HG02852 (cell line): ENCODE measurements at regions not wholly inside any gene's neighbourhood (a gene's known extent, or its start where the extent isn't known, plus 50 kb on each side); places are given as distances from the start of the nearest gene placed in this dataset.
"Not testable (repeated sequence)": the region's sequence is repeated elsewhere in the genome, so short reads cannot be mapped to it uniquely, and the experiment has no call there.

ENCODE experiments used
- ATAC-seq: cut with Tn5 transposase; IDR thresholded peaks from one replicate; pipeline ENCODE4 v1.9.1; 2021; ENCODE audit warnings: mild to moderate bottlenecking, moderate library complexity; ENCODE audit not compliant: unreplicated experiment

DNA sequence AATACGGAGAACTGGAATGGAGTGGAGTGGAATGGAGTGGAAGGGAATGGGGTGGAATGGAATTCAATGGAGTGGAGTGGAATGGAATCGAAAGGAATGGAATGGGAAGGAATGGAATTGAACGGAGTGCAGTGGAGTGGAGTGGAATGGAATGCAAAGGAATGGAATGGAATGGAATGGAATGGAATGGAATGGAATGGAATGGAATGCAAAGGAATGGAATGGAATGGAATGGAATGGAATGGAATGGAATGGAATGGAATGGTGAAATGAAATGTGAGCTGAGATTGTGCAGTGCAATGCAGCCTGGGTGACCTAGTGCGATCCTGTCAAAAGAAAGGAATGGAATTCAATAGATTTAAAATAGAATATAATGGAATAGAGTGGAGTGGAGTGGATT is 357.3 kb upstream of the WSB1 start:
- not testable (repeated sequence) for ATAC-seq

DNA sequence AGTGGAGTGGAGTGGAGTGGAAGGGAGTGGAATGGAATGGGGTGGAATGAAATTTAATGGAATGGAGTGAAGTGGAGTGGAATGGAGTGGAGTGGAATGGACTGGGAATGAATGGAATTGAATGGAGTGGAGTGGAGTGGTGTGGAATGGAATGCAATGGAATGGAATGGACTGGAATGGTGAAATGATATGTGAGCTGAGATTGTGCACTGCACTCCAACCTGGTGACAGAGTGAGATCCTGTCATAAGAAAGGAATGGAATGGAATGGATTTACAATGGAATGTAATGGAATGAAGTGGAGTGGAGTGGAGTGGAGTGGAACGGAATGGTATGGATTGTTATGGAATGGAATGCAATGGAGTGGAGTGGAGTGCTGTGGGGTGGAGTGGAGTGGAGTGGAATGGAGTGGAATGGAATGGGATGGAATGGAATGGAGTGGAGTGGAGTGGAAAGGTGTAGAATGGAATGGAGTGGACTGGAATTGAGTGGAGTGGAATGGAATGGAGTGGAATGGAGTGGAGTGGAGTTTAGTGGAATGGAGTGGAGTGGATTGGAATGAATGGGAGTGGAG is 356.1 kb upstream of the WSB1 start:
- not testable (repeated sequence) for ATAC-seq

DNA sequence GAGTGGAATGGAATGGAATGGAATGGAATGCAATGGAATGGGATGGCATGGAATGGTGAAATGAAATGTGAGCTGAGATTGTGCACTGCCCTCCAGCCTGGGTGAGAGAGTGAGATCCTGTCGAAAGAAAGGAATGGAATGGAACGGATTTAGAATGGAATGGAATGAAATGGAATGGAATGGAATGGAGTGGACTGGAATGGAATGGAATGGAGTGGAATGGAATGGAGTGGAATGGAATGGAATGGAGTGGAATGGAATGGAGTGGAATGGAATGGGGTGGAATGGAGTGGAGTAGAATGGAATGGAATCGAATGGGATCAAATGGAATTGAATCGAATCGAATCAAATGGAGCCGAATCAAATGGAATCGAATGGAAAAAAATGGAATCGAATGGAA is 354.2 kb upstream of the WSB1 start:
- ATAC-seq: not testable (repeated sequence)

DNA sequence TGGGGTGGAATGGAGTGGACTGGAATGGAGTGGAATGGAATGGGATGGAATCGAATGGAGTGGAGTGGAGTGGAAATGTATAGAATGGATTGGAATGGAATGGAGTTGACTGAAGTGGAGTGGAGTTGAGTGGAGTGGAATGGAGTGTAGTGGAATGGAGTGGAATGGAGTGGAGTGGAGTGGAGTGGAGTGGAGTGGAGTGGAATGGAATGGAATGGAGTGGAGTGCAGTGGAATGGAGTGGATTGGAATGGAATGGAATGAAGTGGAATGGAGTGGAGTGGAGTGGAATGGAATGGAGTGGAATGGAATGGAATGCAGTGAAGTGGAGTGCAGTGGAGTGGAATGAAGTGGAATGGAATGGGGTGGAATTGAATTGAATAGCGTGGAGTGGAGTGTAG is 353.3 kb upstream of the WSB1 start:
- not testable (repeated sequence) for ATAC-seq

DNA sequence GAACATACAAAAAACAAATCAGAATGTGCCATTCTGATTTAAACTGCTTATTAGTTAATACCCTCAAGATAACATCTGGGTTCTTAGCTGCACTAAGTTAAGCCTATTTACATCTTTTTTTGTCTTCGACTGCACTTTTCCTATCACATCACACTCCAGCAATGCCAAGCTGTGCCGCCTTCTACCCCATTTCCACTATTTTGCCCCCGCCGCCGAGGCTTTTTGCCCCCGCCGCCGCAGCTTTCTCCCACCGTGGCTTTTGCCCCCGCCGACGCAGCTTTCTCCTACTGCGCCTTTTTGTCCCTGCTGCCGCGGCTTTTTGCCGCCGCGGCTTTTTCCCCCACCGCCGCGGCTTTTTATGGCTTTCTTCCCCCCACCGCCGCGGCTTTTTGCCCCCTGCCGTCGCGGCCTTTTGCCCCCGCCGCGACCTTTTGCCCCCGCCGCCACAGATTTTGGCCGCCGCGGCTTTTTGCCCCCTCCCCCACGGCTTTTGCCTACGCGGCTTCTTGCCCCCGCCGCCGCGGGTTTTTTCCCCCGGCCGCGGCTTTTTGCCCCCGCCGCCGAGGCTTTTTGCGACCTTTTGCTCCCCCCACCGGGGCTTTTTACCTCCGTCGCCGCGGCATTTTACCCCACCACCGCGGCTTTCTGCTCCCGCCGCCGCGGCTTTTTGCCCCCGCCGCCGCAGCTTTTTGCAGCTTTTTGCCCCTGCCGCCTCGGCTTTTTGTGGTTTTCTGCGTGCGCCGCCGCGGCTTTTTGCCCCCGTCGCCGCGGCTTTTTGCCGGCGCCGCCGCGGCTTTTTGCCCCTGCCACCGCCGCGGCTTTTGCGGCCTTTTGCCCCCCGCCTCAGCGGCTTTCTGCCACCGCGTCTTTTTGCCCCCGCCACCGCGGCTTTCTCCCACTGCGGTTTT is 331.4 kb upstream of the WSB1 start:
- ATAC-seq: no peak

DNA sequence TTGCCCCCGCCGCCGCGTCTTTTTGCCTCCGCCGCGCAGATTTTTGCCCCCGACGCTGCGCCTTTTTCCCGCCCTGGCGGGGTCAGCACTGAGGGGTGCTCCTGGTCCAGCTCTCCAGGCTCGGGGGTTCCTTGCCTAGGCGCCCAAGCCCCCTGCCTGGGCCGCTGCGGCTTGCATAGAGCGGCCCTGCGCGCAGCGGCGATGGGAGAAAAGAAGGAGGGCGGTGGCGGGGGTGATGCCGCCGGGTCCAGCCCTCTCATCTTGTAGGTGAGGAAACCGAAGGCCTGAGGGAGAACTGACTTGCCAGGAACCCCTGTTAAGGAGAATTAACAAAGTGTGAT is 330.8 kb upstream of the WSB1 start:
- no peak for ATAC-seq

DNA sequence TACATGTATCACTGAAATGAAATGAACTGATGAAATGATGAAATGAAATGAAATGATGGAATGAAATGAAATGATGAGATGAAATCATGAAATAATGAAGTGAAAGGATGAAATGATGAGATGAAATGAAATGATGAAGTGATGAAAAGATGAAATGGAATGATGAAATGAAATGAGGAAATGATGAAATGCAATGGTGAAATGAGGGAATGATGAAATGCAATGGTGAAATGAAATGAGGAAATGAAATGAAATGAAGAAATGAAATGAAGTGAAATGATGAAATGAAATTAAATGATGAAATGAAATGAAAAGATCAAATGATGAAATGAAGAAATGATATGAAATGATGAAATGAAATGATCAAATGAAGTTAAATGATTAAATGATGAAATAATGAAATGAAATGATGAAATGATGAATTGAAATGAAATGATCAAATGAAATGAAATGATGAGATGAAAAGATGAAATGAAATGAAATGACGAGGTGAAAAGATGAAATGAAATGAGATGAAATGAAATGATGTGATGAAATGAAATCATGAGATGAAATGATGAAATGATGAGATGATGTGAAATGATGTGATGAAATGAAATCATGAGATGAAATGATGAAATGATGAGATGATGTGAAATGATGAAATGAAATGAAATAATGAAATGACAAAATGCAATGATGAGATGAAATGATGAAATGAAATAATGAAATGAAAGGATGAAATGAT is 327.9 kb upstream of the WSB1 start:
- ATAC-seq: not testable (repeated sequence)

DNA sequence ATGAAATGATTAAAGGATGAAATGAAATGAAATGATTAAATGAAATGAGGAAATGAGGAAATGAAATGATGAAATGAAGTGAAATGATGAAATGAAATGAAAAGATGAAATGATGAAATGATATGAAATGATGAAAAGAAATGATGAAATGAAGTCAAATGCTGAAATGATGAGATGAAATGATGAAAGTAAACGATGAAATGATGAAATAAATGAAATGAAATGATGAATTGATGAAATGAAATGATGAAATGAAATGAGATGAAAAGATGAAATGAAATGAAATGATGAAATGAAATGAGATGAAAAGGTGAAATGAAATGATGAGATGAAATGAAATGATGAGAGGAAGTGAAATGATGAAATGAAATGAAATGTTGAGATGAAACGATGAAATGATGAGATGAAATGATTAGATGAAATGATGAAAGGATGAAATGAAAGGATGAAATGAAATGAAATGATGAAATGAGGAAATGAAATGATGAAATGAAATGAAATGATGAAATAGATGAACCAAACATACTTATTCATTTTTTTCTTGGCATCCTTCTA is 327.2 kb upstream of the WSB1 start:
- ATAC-seq: not testable (repeated sequence)

DNA sequence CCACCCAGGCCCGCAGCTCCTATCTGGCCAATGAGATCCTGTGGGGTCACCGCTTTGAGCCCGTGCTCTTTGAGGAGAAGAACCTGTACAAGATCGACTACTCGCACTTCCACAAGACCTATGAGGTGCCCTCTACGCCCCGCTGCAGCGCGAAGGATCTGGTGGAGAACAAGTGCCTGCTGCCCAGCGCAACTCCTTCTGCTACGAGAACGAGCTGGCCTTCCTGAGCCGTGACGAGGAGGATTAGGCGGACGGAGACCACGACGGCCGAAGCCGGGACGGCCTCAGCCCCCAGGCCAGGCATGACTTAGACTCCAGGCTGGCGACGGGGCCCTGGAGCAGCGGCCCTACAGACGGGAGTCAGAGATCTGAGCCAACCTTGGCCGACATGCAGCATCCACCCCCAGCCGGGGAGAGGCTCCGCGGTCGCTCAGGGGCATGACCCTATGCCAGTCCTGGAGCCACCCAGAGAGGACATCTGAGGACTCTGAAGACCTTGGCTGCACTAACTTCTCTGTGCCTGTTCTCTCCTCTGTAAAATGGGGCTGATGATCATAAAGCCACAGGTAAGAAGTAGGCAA is 312.0 kb upstream of the WSB1 start:
- ATAC-seq: not testable (repeated sequence)

DNA sequence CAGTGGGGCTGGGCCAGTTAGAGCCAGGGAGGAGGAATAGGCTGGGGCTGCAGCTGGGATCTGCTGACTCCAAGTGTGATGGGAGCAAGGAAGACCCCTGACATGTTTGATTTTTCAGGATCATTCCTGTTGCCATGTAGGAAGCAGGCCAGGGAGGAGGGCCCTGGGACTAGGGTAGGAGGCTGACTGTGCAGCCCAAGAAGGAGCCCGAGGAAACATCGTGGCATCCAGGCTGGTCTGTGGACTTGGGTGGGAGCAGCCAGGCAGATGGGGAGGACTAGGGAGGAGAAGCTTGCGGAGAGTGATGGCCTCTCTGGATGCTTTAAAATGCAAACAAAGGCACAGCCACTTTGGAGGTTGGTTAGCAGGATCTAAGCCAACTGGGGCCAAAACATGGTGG is 311.4 kb upstream of the WSB1 start:
- ATAC-seq: not testable (repeated sequence)

DNA sequence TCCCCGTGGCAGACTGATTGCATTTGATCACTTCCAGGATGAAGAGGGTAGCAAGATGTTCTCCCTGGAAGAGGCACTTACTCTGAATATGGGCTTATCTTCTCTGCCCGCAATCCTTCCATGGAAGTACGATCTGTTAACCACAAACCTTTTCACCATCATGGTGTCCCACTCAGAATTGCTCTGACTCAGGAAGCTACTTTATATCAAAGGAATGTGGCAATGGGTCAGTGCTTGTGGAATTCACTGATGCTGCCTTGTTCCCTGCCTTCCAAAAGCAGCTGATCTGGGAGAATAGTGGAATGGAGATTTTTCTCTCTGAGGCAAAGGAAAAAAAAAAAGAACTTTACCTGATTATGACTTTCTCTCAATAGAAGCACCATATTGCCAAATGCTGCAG is 306.1 kb upstream of the WSB1 start:
- not testable (repeated sequence) for ATAC-seq

DNA sequence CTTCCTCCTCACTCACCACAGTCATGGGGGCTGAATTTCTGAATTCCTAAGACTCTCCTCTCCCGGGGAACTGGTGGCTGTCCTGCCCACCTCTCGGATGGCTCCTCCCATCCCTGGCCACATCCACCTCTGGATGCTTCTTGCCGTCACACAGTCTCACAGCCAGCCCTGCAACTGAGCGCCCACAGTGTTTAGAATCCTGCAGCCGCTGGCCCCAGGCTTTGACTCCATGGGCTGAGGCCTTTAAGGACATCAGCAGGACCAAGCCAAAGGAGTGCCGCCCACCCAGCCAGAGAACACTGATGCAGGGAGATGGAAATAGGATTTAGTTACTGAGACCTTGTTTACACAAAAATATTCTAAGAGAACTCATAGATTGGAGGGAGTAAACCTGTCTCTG is 299.3 kb upstream of the WSB1 start:
- not testable (repeated sequence) for ATAC-seq

DNA sequence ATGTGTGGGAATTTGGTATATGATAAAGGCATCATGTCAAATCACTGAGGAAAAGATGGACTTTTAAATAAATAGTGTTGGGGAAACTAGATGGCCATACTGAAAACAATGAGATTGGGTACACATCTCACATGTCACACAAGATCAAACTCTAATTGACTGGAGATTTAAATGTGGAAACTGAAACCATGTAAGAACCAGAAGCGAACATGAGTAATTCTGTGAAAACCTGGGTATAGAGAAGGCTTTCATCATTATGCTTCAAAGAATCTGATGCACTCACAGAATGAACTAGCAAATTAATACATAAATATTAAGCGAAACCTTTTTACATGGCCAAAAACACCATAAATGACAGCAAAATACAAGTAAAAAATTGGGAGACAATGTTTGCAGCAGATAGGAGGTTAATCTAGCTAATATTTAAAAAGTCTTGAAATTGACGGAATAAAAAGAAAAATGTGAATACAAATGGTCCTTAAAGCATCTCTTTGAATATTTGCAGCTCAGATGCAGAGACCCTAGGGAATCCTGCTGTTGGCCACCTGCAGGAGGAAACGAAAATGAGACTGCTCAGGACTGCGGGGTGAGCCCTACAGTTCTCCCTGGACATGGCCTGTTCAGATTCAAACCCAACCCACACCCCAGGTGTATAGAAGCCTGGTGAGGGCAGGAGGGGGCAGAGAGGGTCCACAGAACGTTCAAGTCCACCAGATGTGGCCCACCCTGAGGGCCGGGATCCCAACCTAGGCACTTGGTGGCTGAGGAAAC is 297.6 kb upstream of the WSB1 start:
- ATAC-seq: not testable (repeated sequence)

DNA sequence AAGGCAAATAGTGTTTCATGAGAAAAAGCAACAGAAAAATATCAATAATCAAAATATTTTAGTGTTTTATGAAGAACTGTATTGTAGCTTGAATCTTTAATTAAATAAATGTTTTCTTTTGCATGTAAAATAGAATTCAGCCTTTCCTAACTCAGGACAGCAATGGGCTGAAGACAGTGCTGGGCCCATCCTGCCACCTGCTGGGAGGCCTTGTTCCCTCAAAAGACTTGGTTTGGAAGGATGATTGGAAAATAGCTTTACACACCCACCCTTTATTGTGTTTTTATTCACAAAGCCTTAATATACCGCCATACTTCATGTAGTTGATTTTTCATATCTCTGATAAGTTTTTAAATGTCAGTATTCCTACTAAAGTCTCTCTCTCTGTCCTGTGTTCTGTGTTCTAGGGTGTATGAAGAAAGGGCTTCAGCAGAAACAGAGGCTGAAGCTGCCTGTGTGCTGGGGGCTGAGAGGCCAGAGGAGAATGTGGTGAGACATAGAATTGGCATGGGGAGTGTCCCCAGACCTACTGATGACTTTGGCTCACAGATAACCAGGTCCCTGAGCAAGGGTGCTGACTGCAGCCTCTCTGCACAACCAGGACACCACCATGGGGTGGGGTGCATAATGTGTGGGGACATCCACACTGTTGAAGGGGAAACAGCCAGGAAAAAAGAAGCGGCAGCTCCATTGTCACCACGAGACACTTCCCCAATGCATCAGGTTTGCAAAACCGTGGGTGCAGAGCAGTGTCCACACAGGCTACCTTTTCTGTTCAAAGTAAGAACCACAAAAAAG is 286.0 kb upstream of the WSB1 start:
- not testable (repeated sequence) for ATAC-seq

DNA sequence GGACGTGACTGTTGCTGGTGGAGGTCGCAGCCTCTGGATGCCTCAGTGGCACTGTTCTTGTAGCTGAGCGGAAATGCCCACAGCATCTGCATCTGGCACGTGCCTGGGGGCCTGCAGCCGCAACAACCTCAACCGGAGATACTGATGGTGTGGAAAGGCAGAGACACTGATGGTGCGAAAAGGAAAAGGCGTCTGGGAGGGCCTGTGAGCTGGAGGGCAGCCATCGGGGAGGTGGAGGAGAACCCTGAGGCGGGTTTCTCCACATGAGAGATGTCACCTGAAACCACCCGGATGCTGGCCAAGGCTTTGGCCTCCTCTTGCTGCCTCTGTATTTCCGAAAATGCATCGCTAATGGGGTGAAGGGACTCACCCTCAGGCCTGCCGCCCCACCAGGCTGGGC is 284.8 kb upstream of the WSB1 start:
- ATAC-seq: no peak

DNA sequence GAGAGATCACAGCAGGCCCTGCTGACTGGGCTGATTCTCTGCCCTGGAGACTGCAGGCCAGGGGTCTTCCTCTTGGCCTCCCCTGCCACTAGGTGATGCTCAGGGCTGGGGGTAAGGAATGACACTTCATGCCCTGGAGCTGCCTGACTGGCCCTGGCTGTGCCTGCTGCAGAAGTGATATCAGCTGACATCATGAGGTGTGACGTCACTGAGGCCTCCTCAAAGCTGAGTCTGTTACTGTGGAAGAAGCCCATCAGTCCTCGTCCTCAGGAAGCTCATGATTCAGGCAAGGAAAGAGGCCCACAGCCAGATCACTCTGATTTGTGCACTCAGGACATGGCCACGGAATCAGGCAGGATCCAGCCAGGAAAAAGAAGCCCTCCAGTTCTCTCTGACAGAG is 283.8 kb upstream of the WSB1 start:
- not testable (repeated sequence) for ATAC-seq

DNA sequence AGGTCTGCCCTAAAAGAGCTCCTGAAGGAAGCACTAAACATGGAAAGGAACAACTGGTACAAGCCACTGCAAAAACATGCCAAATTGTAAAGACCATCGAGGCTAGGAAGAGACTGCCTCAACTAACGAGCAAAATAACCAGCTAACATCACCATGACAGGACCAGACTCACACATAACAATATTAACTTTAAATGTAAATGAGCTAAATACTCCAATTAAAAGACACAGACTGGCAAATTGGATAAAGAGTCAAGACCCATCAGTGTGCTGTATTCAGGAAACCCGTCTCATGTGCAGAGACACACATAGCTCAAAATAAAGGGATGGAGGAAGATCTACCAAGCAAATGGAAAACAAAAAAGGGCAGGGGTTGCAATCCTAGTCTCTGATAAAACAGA is 263.4 kb upstream of the WSB1 start:
- not testable (repeated sequence) for ATAC-seq

DNA sequence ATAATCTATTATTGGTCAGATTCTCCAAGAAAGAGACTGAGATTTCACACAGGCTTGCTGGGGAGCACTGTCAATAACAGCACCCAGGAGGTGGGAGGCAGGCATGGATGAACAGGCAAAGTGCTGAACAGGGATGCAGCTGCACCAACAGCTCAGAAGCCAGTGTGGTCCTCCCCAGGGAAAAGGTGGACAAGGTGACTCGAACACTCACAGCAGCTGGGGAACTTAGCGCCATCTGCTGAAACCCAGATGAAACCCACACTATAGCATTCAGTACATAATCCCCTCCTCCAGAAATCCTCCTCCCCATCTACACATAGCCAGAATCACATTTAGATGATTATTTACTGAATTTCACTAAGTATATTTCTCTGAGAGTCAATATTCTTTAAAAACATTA is 255.2 kb upstream of the WSB1 start:
- no peak for ATAC-seq

DNA sequence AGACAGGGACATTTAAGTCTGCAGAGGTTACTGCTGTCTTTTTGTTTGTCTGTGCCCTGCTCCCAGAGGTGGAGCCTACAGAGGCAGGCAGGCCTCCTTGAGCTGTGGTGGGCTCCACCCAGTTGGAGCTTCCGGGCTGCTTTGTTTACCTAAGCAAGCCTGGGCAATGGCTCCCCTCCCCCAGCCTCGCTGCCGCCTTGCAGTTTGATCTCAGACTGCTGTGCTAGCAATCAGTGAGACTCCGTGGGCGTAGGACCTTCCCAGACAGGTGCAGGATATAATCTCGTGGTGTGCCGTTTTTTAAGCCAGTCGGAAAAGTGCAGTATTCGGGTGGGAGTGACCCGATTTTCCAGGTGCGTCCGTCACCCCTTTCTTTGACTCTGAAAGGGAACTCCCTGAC is 248.9 kb upstream of the WSB1 start:
- not testable (repeated sequence) for ATAC-seq
